B cell (primary cell): ENCODE measurements at regions not wholly inside any gene's neighbourhood (a gene's known extent, or its start where the extent isn't known, plus 50 kb on each side); places are given as distances from the start of the nearest gene placed in this dataset.

Experiments used
- ATAC-seq: fragments of 200-7000 bp; cut with Tn5 transposase; one replicate; pipeline ENCODE4 v1.10.0; 2021; ENCODE audit warnings: low read depth, mild to moderate bottlenecking, moderate number of reproducible peaks, moderate library complexity
- CTCF ChIA-PET: fragments of 350-600 bp; sonication (Branson Sonifier 250); formaldehyde crosslinking; loops from one replicate; lab custom pipeline; 2021; ENCODE audit warnings: antibody characterized with exemption, inconsistent platforms; lab: Charles Lee
- POLR2A ChIA-PET: fragments of 350-600 bp; sonication (Branson Sonifier 250); formaldehyde crosslinking; loops from one replicate; lab custom pipeline; 2021; ENCODE audit warnings: antibody characterized with exemption; lab: Charles Lee
- DNase-seq: peaks from one replicate; pipeline ENCODE4 v3.0.0; 2013
- H2AFZ ChIP-seq: 2 replicates; pipeline ENCODE4 v1.6.1; 2012; ENCODE audit warnings: mild to moderate bottlenecking, low read depth, low read length; ENCODE audit not compliant: insufficient read depth, poor library complexity, severe bottlenecking
- H3K27ac ChIP-seq, 2 donors: 1 replicate in 1 of 2; 2 replicates in 1 of 2; pipeline ENCODE4 v1.5.1; 2012 to 2013; ENCODE audit warnings: low read length in 2 of 2, mild to moderate bottlenecking in 2 of 2, moderate library complexity in 1 of 2
- H3K27me3 ChIP-seq, 4 experiments: fragments of 200-600 bp in 1 of 4; sonication (generic) in 1 of 4; replicated peaks in 1 of 4; 1 replicate in 2 of 4; 2 replicates in 2 of 4; pipeline versions ENCODE4 v1.6.1 to v1.7.0; 2013 to 2016; ENCODE audit warnings: low read length in 3 of 4, mild to moderate bottlenecking in 2 of 4, mixed read lengths in 1 of 4, moderate library complexity in 1 of 4; ENCODE audit not compliant: insufficient read depth in 4 of 4, control insufficient read depth in 3 of 4; ENCODE audit errors: control extremely low read depth in 1 of 4
- H3K36me3 ChIP-seq, 2 experiments: replicated peaks in 1 of 2; 1 replicate in 1 of 2; 2 replicates in 1 of 2; pipeline versions ENCODE4 v1.6.1 to v1.7.1; 2013; ENCODE audit warnings: low read length in 1 of 2; ENCODE audit not compliant: insufficient read depth in 2 of 2, control insufficient read depth in 1 of 2; ENCODE audit errors: control extremely low read depth in 1 of 2, extremely low read depth in 1 of 2
- H3K4me1 ChIP-seq, 2 donors: fragments of 200-600 bp in 1 of 2; sonication (generic) in 1 of 2; 1 replicate in 1 of 2; 2 replicates in 1 of 2; pipeline versions ENCODE4 v1.5.1 to v1.6.1; 2013 to 2017; ENCODE audit warnings: low read length in 2 of 2; ENCODE audit not compliant: control insufficient read depth in 2 of 2, insufficient read depth in 2 of 2
- H3K4me2 ChIP-seq: replicated peaks from 2 replicates; pipeline ENCODE3; 2012; ENCODE audit warnings: mild to moderate bottlenecking, low read depth, low read length; ENCODE audit not compliant: poor library complexity, severe bottlenecking
- H3K4me3 ChIP-seq, 5 experiments: fragments of 200-600 bp in 1 of 5; sonication (generic) in 1 of 5; 1 replicate in 3 of 5; 2 replicates in 2 of 5; pipeline versions ENCODE4 v1.5.1 to v1.7.0; 2011 to 2016; ENCODE audit warnings: low read length in 4 of 5, mild to moderate bottlenecking in 4 of 5, low read depth in 2 of 5, control low read depth in 1 of 5, moderate library complexity in 1 of 5; ENCODE audit not compliant: insufficient read depth in 1 of 5; ENCODE audit errors: control extremely low read depth in 1 of 5, extremely low read depth in 1 of 5
- H3K79me2 ChIP-seq: fragments of 200-600 bp; sonication (generic); one replicate; pipeline ENCODE4 v1.6.0; 2016; ENCODE audit warnings: low read length; ENCODE audit not compliant: control insufficient read depth, insufficient read depth
- H3K9ac ChIP-seq: fragments of 200-600 bp; sonication (generic); 2 replicates; pipeline ENCODE4 v1.6.1; 2017; ENCODE audit warnings: mild to moderate bottlenecking, low read length, moderate library complexity
- H3K9me3 ChIP-seq, 3 donors: one replicate each; pipeline versions ENCODE4 v1.6.1 to v1.7.1; 2013; ENCODE audit warnings: low read length in 2 of 3; ENCODE audit not compliant: control insufficient read depth in 2 of 3, insufficient read depth in 1 of 3; ENCODE audit errors: control extremely low read depth in 1 of 3
- H4K20me1 ChIP-seq: 2 replicates; pipeline ENCODE4 v1.6.0; 2012; ENCODE audit warnings: mild to moderate bottlenecking, low read length; ENCODE audit not compliant: insufficient read depth, control insufficient read depth, poor library complexity, severe bottlenecking
- H3K27ac Mint-ChIP-seq: one replicate; pipeline ENCODE4 v1.8.0; 2021; ENCODE audit warnings: mixed read lengths
- H3K27me3 Mint-ChIP-seq: one replicate; pipeline ENCODE4 v1.8.0; 2021; ENCODE audit warnings: mixed read lengths
- H3K4me1 Mint-ChIP-seq: one replicate; pipeline ENCODE4 v1.8.0; 2021; ENCODE audit warnings: mixed read lengths
- H3K4me3 Mint-ChIP-seq: one replicate; pipeline ENCODE4 v1.8.0; 2021; ENCODE audit warnings: mixed read lengths
- H3K9me3 Mint-ChIP-seq: one replicate; pipeline ENCODE4 v1.8.0; 2022; ENCODE audit warnings: mixed read lengths; ENCODE audit not compliant: insufficient read depth
- CTCF ChIP-seq: fragments of 200-600 bp; IDR thresholded peaks from one replicate; pipeline ENCODE4 v1.8.0; 2022; ENCODE audit warnings: antibody characterized with exemption, mild to moderate bottlenecking
- EZH2 ChIP-seq: IDR thresholded peaks from 2 replicates; pipeline ENCODE4 v1.6.1; 2012; ENCODE audit warnings: borderline replicate concordance, low read depth, mild to moderate bottlenecking, moderate library complexity, low read length; ENCODE audit not compliant: insufficient read depth, poor library complexity, severe bottlenecking
- WGBS: methylation state at CpG from one replicate; pipeline ENCODE4 v1.1.5; 2013; ENCODE audit warnings: missing lambda C conversion rate; ENCODE audit not compliant: insufficient coverage; 5-methylcytosine and 5-hydroxymethylcytosine counted together
- intact Hi-C: fragments of 100-400 bp; cut with micrococcal nuclease; formaldehyde crosslinking; loops from one replicate; pipeline ENCODE4 v1.10.0; 2022

GRCh38 chr1:189226779-189227178 is 1250.9 kb downstream of the BRINP3 start:
- no peak overlapping the region for H3K27ac Mint-ChIP-seq
- DNase-seq: no peak
- Histone ChIP-seq H3K36me3 (no peaks in the 10 kb centered on the region), H3K9ac (no peak overlapping the region), H3K79me2 (no peaks in the 10 kb centered on the region), H3K27ac (no peak overlapping the region), H3K4me2 (no peak overlapping the region), H2AFZ (no peak overlapping the region), H3K27me3 (no peaks in the 10 kb centered on the region), H3K4me3 (no peak overlapping the region), H4K20me1 (no peaks in the 10 kb centered on the region), H3K4me1 (no peaks in the 10 kb centered on the region), H3K9me3 (peaks cover 0 to 6% (median 0%) of the 10 kb centered on the region in 3 donors)
- ChIA-PET POLR2A (no interaction called here), CTCF (no interaction called here)
- no peak overlapping the region for H3K4me3 Mint-ChIP-seq
- TF ChIP-seq EZH2: no peak
- no peak for TF ChIP-seq CTCF
- WGBS: 71% methylated on average over 1 of the region's 1 CpG
- peaks cover 3% of the 10 kb centered on the region for H3K9me3 Mint-ChIP-seq
- intact Hi-C loops: no loop called here
- H3K27me3 Mint-ChIP-seq: no peaks in the 10 kb centered on the region
- no peaks in the 10 kb centered on the region for H3K4me1 Mint-ChIP-seq
- ATAC-seq: no peak

- no peaks in the 10 kb centered on the region for H3K4me1 Mint-ChIP-seq
- ChIA-PET POLR2A (no interaction called here), CTCF (no interaction called here)
- no peak overlapping the region for H3K27ac Mint-ChIP-seq
- no peaks in the 10 kb centered on the region for H3K9me3 Mint-ChIP-seq
- Histone ChIP-seq H2AFZ (no peak overlapping the region), H3K4me3 (no peak overlapping the region), H3K79me2 (no peaks in the 10 kb centered on the region), H3K27me3 (no peaks in the 10 kb centered on the region), H3K9ac (no peak overlapping the region), H3K4me1 (no peaks in the 10 kb centered on the region), H3K27ac (no peak overlapping the region), H3K9me3 (no peaks in the 10 kb centered on the region), H3K36me3 (no peaks in the 10 kb centered on the region), H3K4me2 (no peak overlapping the region), H4K20me1 (no peaks in the 10 kb centered on the region)
- ATAC-seq: no peak
- intact Hi-C loops: no loop called here
- TF ChIP-seq CTCF (no peak), EZH2 (no peak)
- H3K27me3 Mint-ChIP-seq: no peaks in the 10 kb centered on the region
- 29% methylated on average over 1 of the region's 3 CpGs for WGBS
- no peak for DNase-seq
- no peak overlapping the region for H3K4me3 Mint-ChIP-seq
Measured at GRCh38 chr1:189237008-189237407, 1240.7 kb downstream of the BRINP3 start.
